Germinal center (tissue), 1 donor: ENCODE measurements at regions not wholly inside any gene's neighbourhood (a gene's known extent, or its start where the extent isn't known, plus 50 kb on each side); places are given as distances from the start of the nearest gene placed in this dataset.

Experiments
- DNase-seq: peaks from one replicate; pipeline ENCODE4 v3.0.0; 2012; ENCODE audit warnings: mixed read lengths, low spot score

- DNase-seq, result no peak
These were observed 383.8 kb downstream of the AASDHPPT start for GRCh38 chr11:106461148-106461691.

DNA sequence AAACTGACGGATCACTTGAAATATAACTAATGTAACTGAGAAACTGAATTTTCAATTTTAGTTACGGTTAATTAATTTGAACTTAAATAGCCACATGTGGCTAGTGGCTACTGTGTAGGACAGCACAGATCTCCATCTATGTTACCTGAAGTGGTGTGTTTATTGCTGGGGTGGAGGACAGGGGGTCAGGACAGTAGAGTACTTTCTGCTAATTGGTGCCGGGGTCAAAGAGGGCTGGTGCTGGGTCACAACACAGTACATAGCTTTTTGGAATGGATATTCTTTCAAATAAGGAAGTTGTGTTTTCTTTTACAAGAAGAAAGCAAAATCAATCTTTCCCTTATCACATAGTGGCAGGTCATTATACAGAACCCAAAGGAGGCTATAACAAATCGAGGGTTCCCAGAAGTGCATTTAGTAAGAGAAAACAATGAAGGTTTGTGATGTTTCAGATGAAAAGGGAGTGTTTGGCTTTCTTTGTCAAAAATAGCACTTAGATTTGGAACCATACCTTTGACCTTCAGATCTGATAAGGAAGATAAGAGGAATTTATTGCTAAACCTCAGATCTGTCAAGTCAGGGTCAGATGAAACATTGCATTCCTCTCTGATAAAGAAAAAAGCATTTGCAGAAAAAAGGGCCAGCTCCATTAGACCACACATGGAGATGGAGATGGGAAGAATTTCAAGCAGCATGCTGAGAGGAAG lies 384.5 kb downstream of the AASDHPPT start:
- no peak for DNase-seq

- DNase-seq, result no peak
These were observed 385.7 kb downstream of the AASDHPPT start for GRCh38 chr11:106463154-106463553.

DNA sequence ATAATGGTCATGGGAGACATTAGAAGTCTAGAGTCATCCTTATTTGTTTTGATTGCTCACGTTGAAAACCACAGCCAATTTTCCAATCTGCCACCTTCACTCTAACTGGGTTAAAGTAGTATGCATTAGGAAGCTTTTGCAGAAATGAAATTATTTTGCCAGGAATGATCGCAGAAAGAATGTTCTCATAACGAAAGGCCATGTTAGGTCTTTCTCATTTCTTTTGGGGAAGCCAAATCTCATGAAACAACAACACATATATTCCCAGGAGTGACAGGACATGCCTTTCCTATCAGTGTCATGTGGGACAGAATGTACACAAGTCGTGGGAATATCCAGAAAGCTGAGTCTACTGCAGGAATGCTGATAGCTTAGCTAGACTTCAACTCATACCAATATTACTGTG lies 386.3 kb downstream of the AASDHPPT start:
- DNase-seq, result no peak

DNA sequence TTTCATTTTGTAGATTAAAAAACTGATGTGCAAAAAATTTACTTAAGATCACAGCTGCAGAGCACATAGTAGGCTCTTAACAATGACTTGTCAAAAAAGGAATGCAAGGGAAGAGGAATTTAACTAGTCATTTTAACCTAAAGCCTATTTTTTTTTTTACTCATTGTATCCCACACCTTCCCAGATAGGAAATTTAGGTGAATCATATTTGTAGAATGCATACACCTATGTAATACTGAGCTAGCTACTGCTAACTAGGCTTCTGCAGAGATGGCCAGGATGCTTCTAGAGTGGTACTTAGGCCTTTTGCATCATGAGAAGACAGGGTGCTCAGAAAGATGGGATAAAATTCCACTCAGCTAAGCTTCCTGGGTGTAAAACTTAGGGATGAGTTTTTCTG lies 387.3 kb downstream of the AASDHPPT start:
- no peak for DNase-seq

DNA sequence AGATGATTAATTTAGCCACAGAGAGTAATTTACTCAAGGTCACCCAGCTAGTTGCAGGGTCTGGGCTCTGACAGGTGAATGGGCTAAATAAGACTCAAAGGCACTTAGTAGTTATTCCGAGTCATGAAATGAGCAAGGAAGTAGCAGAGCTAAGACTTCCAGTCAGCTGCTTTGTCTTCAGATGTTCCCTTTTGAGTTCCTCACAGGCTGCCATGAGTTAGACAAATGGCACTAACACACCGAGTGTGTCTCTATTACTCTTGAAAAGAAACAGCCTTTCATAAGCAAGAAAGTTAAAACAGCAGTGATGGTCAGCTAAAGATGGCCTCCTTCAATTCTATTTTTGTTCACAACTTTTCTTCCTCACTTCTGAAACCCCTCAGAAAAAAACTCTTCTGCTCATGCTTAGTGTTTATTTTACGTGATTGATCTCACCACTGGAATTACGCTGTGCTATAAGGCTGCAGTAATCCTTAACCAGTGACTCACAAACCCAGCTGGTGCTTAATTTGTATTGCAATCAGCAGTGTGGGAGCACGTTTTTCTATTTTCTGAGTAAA lies 389.1 kb downstream of the AASDHPPT start:
- DNase-seq, result no peak

DNA sequence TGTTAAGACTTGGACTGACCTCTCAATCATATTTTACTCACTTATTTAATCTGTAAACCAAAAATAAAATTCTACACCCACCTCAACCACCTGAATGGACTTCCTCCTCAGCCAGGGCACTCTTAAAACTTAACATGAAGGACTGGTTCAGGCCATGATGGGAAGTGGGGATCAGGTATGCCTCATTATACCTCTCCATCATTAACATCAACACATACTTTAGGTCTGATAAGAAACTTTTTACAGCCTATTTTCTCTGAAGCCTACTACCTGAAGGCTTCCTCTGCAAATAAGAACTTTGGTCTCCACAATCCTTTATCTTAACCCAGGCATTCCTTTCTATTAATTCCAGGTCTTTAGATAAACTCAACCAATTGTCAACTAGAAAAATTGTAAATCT lies 390.0 kb downstream of the AASDHPPT start:
- no peak for DNase-seq

- DNase-seq, result no peak
These were observed 390.6 kb downstream of the AASDHPPT start for GRCh38 chr11:106468086-106468485.

DNA sequence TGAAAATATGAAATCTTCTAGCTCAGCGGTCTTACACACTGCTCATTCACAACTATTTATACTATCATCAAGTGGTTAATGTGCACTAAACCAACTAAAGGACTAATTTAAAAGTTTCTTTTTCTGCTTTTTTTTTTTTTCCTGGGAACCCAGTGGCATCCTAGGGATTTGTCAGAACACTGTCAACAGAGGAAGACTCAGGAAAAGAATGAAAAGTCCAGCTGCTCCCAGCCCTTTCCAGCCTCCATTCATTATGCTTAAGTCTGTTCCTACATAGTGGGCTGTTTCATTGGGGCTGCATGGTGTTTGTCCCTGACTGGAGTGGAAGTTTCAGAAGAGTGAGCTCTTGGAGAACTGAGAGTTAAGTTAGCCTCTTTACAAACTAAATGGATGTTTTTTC lies 391.1 kb downstream of the AASDHPPT start:
- DNase-seq, result no peak

DNA sequence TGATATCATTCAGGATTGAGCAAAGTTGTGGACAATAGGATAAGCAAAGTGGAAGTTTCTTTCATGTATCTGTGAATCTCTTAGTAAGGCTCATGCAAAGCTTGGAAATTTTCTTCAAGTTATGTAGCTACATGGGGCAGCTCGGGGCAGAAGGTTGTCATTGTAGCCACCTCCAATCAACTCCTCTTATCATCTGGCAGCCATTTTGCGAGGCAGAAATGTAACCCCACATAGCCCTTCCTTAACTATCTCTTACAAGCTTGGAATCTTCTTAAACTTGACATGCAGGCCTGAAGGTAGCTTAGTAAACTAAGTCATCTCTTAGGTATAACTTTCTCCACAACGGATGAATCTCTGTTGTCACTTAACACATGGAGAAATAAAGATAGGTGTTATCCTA lies 392.8 kb downstream of the AASDHPPT start:
- DNase-seq, result no peak

- DNase-seq, result no peak
These were observed 393.8 kb downstream of the AASDHPPT start for GRCh38 chr11:106471276-106471675.

- no peak for DNase-seq
These were observed 395.7 kb downstream of the AASDHPPT start for GRCh38 chr11:106473089-106473722.

DNA sequence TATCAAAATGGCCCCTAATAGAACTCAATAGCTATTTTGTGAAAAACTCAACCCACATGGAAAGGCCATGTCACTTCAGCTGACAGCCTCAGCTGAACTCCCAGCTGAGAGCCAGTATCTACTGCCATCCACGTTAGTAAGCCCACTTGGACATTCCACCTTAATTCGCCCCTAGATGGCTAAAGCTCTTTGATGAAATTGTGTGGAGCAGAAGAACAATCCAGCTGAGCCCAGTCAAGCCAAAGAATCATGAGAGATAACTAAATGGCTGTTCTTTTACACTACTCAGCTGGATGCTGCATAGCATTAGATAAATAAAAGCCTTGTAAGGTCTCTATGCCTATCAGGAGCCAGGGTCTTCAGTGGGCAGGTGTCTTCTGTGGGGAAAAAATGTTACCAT lies 396.8 kb downstream of the AASDHPPT start:
- DNase-seq, result no peak

- DNase-seq, result no peak
These were observed 397.7 kb downstream of the AASDHPPT start for GRCh38 chr11:106475181-106475580.

DNA sequence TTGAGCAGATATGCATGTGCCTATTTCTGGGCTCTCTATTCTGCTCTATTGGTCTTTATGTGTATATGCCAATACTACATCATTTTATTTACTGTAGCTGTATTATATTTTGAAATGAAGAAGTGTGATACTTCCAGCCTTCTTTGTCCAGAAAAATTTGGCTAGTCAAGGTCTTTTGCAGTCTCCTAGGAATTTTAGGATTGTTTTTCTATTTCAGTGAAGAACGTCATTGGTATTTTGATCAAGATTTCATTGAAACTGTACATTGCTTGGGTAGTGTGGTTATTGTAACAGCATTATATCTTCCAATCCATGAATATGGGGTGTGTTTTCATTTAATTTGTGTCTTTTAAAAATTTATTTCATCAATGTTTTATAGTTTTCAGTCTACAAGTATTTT lies 400.3 kb downstream of the AASDHPPT start:
- no peak for DNase-seq

DNA sequence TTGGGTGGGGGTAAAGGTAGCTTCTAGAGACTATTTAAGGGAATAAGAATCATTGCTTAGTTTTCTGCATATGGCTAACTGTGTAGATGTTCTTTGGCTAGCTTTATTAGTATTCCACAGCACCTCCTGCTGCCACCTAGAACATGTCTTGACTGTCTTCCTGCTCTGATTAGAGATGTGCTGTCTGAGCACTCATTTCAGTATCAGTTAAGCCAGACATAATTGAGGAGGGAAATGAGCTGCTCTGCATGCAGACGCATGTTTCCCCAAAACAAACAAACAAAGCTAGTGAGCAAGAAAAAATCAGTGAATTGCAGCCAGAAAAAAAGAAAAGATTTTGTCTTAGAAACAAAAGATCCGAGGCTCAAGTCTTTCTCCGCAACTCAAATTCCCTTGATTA lies 402.2 kb downstream of the AASDHPPT start:
- no peak for DNase-seq

DNA sequence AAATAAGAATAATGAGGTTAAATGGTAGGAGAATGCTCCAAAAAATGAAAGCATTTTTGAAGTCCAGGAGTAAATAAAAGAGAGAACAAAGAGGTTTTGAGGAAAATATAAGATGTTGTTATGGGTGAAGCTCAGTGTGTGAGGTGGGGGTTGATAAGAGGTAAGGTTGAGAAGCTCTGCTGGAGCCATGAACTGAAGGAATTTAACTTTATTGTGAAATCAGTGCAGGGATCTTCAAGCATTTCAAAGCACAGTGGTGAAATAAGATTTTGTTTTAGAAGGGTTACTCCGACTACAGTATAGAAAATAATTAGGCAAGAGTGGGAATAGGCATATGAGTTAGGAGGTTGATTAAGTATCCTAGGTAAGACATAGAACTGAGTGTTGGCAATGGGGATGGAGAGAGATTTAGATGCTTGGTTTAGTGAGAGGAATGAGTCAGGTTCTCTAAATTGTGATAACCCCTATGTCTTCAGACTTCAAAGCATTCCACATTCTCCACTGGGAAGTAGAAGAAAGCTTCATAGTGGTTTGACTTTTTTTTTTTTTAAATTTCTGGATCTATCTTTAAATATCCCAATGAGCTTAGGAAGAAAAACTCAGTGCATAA lies 403.2 kb downstream of the AASDHPPT start:
- no peak for DNase-seq

DNA sequence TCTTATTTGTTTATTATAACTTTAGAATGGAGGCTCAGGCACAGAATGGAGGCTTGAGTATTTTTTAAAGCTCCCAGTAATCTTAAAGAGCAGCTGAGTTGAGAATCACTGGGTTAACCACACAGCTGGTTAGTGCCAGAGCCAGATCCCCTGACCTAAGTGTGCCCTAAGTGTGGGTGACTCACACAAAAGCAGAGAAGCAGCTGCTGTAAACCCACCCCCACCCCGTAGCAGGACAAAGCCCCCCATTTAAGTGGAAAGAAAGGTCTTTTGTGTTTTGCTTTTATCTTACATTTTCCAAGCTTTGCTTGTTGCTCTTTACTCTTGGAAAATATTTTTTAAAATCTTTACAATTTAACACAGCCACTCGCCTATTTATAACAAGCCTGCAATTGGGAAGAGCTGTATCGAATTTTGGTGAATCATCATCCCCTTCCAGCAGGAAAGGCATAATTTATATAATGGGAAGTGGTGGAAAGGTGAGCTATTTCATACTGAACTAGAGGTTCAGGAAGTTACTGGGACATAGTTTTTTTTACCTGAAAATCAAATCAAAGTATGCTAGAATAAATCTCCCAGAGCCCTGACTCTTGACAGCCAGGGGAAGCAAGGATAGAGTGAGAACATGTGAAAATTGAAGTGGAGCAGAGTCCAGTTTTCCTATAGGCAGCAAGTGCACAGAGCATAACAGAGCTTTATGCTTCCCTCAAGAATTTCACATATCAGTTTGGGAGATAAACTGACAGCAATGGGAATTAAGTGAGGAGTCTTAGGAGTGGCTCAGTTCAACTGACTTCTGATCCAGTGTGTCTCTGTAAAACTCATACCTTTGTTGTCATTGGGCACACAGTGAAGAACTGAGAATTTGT lies 405.7 kb downstream of the AASDHPPT start:
- DNase-seq, result no peak

GRCh38 chr11:106491751-106492150 lies 414.3 kb downstream of the AASDHPPT start:
- no peak for DNase-seq

GRCh38 chr11:106493751-106494150 lies 416.3 kb downstream of the AASDHPPT start:
- DNase-seq, result no peak

DNA sequence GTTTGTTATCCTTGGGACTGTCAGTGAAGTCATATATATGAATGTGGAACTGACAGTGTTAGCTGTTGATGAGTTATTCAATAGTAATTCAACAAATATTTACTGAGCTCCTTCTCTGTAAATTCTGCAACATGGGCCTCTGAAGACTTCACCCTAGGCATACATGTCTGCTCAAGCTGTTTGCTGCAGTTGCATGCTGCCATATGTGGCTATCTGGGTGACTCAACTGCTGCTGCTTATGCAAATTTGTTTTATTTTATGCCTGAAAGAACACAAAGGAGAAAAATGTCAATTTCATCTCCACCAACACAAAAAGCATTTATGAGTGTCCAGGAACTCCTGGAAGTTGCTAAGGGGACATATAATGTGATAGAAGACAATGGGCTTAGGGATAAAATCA lies 417.6 kb downstream of the AASDHPPT start:
- DNase-seq, result no peak

DNA sequence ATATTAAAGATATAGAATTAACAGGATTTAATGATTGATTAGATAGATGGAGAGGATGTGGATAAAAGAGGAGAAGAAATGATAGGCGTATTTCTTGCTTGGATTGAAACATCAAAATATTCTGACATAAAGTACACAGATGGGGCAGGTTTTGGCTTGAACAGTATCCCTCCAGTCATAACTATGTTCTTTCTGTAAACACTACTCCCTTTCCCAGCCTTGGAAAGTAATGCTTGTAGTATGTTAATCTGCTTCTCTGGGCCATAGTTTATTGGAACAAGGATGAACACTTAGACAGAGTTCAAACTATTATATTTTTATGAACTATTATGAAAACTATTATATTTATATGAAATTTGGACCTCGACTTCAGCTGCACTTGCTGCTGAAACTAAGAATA lies 419.2 kb downstream of the AASDHPPT start:
- DNase-seq, result no peak
